ENCODE measurements at regions not wholly inside any gene's neighbourhood (a gene's known extent, or its start where the extent isn't known, plus 50 kb on each side); places are given as distances from the start of the nearest gene placed in this dataset.
"Not testable (repeated sequence)": the region's sequence is repeated elsewhere in the genome, so short reads cannot be mapped to it uniquely, and the experiment has no call there.

DNA sequence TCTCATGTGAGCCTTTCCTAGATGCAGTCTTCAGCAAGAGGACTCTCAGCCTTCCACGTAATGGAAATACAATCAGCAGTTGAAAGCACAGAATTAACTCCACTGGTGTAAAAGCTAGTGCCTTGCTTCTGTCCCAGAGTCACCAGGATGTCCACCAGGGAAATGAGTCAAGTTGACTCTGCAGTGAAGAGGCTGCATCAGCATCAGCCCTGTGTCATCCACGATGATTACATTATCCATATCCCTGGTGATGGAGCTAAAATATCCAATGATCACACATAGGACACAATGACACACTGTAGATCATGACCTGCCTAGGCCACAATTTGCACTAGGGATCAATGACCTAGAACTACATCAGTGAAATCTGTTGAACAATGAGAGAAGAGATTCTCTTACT, 262.4 kb downstream of the ERMARD start:
- DNase-seq: no peak

DNA sequence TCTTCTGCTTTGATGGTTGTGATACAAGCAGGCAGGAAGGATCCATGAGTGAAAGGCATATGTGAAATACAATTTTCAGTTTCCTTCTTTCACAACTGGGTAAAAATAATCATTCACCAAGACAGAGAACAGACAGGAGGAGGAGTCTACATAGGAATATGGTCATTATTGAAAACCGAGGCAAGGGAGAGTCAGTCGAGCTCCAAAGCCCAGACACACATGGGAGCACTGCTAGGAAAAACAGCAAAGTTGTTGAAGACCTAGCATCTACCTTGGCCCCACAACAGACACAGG, 260.6 kb downstream of the ERMARD start:
- no peak for DNase-seq

DNA sequence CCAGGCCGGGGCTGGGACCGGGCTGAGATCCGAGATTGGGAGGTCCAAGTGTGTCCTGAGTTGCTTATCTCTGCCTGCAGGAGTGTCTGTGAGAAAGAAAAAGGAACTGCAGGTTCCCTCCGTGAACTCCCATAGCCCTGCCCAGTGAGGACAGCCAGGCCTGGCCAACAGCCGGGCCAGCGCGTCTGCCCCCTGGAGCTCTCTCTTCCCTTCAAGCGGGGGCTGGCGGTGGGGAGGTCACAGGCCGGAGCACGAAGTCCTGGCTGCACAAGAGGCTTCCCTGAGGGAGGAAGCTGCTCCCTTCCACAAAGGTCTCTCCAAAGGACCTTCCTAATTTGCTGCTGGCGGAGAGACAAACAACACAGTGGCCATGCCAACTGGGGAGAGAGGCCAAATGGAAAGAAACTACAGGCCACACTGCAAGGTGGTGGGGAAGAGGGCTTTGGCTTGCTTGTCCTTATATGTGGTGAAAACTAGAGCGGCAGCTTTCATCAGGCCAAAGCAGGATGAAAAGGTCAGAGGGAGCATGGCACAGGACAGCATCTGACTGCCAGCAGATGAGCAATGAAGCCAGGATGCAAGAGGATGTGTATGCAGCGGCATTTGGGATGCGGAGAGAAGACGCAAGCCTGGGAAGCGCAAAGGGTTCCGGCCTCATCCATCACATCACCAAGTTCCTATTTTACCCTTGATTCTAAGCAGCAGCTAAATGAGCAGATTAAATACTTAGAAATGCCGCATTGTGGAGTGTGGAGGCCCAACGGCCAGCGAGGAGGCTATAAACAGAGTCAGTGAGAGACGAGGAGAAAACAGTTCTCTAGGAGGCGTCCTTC, 260.0 kb downstream of the ERMARD start:
- DNase-seq: no peak

DNA sequence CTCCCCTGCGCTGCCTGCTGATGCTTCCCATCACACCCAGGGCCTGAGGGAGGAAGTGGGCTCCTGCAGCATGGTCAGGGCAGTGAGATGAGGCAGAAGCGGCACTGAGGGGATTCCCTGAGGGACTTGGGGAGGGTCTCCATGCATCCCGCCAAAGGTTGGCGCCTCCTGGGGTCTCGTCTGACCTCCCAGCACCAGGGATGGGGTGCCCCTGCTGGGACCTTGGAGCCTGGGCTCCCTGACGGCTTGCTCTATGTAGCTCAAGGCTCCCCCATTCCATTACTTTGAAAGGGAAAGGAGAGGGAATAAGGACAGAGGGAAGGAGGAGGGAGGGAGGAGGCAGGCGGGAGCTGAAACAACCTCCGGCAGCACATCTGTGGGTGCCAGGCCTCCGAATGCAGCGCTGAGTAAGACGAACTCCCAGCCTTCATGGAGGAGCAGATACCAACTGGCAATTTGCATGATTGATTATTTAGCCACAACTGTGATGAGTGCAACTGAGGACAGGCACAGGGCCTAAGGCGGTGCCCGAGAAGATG, 259.3 kb downstream of the ERMARD start:
- DNase-seq: no peak

DNA sequence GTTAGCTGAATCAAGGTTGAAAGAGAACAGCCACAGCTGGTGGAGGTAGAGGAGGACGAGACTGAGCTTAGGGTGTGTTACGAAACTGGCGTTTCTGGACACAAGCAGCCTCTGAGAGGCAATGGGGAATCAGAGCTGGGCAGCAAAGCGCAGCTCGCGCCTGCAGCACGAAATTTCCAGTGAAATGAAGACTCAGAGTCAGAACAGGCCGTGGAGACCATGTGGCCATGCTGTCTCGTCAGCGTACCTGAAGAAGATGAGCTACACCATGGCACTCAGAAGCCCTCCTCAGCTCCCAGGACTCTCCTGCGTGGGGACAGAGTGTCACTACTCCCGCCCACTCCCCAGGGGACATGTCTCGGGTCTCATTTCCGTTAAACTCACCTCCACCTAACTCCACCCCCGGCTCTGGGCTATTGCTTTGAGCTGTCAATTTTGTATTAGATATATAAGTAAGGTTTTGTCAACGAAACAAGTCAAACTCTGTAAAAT, 256.9 kb downstream of the ERMARD start:
- no peak for DNase-seq

DNA sequence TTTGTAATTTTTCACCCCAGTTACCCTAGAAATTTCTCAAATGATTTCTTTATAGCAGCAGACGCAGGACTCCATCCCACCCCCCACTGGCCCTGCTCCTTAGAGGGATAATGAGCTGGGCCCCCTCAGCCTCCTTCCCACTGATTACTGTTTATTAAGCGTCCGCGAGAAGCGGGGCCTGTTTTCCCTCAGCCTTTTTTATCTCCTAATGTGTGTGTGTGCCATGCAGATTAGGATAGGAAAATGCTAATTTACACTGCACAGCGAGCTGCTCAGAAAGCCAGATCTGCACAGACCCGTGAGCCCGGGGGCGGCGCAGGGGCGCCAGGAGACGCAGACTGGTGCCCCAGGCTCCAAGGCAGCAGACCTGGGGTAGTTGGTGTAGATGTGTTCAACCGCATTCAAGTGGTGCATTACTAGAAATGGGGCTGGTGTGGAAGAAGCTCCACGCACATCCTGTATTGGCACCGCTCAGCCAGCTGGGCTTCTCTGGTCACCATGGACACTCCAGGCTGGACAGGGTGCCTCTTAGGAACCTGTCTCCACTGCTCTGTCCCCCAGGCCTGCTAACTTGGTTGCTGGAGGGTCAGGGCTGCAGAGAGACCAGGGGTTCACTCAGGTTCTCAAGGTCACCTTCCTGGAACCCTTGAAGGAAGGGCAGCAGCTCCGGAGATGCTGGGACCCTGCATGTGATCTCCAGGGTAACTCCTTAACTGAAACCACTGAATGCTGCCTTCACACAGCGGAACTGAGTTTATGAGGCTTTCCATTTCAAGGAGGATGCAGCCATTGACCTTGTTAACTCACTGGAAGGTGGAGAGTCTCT, 256.3 kb downstream of the ERMARD start:
- DNase-seq: no peak

DNA sequence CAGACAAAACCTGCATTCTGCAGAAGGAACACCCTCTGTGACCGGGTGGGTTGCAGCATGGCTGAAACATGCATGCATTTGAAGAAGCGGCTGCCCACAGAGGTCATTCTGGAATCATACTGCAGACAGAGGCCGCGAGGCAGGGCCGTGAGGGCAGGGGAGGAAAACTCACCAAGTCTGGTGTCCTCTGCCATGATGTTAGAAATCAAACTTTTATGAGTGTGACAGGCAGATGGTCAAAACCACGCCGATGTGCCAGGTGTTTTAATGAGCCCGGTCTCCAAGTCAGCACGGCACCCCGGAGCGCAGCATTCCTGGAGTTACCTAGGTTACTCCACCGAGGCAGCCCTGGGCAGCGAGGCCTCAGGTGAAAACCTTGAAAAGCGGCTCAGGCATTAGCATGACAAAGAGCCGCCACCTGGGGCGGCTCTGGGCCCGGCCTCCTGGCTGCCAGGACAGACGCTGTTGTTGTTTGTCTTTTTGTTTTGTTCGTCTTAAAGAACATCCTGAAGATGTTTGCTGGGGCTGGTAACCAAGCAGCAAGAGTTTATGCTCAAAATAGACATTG, 255.6 kb downstream of the ERMARD start:
- DNase-seq: no peak

DNA sequence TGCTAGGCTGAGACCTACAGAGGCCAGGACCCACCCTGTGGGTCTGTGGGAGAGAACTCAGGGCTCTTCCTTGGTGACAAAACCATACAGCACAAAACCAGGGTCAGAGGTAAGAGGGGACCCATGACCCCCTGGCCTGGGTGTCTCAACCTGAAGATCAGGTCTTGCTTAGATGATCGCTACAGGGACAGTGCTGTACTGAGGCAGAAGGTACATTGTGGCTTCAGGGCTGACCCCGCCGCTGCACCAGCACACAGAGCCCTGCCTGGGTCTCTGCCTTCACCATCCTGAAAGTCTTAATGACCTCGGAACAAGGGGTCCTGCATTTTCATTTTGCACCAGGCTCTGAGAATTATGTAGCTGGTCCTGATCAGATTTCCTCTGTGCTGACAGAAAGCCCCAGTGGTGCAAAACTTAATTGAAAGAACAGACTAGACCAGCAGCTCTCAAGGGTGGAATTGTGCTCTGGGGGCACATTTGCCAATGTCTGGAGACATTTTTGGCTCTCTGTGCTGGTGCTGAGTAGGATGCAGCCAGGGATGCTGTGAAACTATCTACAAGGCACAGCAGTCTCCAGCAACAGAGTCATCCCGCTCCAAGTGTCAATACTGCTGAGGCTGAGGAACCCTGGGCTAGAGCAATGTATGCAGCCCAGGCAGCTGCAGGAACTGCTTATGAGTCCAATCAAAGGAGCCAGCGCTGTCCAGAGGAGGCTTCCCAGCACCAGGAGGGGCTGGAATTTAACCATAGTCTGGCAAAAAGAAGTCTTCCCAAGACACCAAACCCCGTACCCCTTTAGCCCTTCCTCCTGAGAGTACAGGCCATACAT, 254.9 kb downstream of the ERMARD start:
- no peak for DNase-seq

DNA sequence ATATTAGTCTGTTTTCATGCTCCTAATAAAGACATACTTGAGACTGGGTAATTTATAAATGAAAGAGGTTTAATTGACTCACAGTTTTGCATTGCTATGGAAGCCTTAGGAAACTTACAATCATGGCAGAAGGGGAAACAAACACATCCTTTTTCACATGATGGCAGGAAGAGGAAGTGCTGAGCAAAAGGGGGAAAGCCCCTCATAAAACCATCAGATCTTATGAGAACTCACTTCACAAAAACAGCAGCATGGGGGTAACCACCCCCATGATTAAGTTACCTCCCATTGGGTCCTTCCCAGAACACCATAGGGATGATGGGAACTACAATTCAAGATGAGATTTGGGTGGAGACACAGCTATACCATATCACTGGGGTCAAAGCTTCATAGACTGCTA, 254.2 kb downstream of the ERMARD start:
- DNase-seq: no peak

DNA sequence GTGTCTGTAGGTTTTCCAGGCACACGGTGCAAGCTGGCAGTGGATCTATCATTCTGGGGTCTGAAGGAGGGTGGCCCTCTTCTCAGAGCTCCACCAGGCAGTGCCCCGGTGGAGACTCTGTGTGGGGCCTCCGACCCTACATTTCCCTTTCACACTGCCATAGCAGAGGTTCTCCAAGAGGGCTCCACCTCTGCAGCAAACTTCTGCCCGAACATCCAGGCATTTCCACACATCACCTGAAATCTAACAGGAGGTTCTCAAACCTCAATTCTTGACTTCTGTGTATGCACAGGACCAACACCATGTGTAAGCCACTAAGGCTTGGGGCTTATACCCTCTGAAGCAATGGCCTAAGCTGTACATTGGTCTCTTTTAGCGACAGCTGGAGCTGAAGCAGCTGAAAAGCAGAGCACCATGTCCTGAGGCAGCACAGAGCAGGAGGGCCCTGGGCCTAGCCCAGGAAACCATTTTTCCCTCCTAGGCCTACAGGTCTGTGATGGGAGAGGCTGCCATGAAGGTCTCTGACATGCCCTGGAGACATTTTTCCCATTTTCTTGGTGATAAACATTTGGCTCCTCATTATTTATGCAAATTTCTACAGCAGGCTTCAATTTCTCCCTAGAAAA, 253.3 kb downstream of the ERMARD start:
- DNase-seq: no peak

DNA sequence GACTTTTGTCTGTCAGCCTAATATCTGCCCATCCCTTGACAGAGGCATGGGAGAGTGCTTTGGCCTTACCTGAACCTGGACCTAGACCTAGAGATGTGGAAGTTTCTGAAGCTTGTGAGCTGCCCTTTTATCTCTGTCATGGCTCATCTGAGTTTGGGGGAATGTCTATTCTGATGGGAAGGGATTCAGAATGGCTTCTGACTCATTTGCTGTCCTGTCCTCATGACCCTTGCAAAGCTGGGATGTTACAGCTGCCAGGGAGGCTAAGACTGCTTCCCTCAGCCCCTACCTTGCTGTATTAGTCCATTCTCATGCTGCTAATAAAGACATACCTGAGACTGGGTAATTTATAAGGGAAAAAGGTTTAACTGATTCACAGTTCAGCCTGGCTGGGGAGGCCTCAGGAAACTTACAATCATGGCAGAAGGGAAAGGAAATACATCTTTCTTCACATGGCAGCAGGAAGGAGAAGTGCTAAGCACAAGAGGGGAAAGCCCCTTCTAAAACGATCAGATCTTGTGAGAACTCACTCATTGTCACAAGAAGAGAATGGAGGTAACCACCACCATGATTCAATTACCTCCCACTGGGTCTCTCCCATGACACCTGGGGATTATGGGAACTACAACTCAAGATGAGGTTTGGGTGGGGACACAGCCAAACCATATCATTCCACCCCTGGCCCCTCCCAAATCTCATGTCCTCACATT, 252.2 kb downstream of the ERMARD start:
- no peak for DNase-seq

DNA sequence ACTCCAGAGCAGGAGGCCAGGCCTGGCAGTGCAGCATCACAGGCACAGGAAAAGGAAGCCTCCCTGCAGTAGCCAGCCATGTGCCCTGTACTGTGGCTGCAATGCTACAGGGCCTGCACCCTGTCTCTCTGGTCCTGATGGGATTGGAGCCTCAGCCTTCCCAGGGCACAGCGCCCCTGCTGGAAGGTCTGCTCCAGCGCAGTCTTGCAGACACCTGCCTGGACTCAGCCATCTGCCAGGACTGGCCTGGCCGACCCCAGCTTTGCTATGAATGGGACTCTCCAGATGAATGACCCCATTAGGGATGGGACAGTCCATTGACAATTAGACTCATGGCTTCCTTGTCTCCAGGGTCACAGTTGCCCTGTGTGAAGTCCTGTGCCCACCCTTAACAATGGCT, 251.6 kb downstream of the ERMARD start:
- no peak for DNase-seq

DNA sequence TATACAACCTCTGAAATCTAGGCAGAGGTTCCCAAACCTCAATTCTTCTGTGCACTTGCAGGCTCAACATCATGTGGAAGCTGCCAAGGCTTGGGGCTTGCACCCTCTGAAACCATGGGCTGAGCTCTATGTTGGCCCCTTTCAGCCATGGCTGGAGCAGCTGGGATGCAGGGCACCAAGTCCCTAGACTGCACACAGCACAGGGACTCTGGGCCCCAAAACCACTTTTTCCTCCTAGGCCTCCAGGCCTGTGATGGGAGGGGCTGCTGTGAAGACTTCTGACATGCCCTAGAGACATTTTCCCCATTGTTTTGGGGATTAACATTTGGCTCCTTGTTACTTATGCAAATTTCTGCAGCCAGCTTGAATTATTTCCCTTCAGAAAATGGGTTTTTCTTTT, 250.4 kb downstream of the ERMARD start:
- DNase-seq: not testable (repeated sequence)

DNA sequence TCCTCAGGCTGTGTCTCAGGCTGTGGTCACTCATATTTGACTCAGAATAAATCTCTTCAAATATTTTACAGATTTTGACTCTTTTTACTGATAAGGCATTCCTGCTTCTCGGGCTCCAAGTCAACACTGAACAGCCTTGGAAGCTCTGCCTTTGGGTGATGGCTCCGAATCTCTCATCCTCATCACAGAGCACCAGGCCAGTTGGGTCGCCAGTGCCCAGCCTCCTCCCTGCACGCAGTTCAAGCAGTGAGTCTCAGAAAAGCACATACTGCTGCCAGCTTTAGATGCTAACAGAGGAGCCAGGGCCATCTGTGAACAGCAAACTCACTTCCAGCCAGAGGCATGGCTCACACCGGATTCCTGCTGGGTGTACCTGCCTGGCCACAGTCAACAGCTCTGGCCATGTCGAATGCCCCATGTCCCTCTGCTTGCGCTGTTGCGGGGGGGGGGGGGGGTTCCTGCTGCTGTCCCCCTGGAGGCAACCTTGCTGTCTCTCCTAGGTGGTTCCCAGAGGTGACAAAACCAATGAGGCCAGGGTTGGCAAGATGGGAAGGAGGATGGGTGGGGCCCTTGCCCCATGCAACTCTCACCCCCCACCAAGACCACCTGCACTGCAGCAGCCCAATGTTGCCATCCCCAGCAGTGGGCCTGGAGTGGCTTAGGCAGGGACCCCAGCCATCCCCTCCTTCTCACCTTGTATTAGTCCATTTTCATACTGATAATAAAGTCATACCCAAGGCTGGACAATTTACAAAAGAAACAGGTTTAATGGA, 248.8 kb downstream of the ERMARD start:
- no peak for DNase-seq

DNA sequence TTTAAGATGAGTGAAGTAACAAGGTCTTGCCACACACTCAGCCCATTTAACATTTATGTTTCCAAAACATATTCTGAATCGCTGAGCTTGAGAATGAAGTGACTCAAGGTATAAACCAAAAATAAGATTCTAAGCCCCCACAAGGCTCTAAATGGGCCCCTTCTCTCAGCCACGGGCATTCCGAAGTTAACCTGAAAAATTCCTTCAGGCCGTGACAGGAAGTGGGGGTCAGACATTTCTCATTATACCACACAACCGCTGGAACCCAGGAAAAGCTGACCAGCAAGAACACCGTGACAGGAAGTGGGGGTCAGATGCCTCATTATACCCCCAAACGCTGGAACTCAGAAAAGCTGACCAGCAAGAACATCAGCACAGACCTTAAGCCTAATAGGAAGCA, 247.9 kb downstream of the ERMARD start:
- no peak for DNase-seq

DNA sequence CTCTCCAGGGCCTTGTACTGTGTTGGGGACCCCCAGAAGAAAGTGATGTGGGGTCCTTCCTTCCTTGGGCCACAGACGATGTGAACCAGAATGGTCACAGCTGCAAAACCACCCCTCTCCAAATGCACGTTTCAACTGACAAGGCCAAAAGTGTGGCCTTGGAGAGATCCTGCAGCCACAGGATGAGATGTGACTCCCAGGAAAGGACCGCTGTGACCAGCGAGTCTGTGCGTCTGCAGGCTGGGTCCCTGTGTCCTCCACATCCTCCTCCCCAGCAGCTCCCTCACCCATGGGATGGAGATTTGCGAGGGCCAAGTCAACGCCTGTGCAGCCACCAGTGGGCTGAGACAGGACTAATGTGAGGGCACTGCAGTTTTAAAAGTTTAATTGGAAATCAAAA, 247.0 kb downstream of the ERMARD start:
- DNase-seq: no peak

DNA sequence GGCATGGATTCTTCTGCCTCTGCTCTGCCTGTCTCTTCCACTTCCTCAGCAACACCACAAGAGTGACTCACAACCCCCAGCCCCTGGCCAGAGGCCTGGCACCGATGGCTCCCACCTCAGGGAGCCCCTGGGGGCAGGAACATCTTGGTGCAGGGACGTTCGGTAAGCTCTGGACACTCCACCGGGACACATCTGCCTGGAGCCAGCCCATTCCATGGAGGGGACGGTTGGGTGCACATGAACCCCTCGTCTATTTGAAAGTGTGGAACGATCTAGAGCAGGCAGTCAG, 246.5 kb downstream of the ERMARD start:
- no peak for DNase-seq

DNA sequence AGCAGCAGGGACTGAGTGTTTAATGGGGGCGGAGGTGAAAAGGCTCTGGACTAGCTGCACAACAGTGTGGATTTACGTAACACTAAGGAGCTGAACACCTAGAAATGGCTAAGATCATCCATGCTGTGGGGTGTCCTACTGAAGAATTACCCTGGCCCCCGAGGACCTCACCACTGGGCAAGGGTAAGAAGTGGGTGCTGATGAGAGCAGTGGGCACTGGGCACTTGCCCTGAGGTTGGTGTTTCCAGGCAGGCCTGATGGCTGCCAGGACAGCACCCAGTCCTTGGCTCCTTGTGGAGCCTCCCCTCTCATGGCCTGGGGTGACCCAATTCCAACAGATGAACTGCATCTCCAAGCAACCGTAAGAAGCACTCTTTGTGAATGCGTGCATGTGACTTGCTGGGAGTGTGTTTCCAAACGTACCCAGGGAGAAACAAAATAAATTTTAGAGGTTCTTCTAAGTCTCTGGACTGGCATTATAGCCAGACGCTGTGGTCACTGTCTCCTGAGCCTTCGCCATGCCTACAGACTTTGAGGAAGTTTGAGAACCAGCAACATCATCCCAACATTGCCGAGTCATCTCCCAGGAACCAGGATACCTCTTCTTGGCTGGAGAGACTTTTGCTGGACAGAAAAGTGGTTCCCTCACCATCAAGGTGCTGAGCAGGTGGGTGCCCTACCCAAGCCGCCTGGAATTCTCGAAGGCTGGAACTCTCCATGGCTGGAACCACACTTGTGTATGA, 245.9 kb downstream of the ERMARD start:
- DNase-seq: no peak

DNA sequence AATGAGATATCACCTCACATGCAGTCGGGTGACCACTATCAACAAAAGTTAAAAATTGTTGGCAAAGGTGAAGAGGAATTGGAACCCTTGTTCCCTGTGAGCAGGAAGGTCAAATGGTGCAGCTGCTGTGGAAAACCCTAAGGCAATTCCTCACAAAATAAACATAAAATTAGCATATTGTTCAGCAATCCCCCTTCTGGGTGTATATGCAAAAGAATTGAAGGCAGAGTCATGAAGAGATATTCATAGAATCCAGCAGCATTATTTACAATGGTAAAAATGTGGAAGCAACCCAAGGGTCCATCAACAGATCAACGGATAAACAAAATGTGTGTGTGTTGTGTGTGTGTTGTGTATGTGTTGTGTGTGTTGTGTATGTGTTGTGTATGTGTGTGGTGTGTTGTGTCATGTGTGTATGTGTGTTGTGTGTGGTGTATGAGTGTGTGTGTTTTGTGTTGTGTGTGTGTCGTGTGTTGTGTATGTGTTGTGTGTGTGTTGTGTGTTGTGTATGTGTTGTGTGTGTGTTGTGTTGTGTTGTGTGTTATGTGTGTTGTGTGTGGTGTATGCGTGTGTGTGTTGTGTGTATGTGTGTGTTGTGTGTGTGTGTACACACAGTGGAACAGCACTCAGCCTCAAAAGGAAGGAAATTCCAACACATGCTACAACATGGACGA, 245.1 kb downstream of the ERMARD start:
- DNase-seq: no peak
